DOHH2 (cell line): ENCODE measurements at regions not wholly inside any gene's neighbourhood (a gene's known extent, or its start where the extent isn't known, plus 50 kb on each side); places are given as distances from the start of the nearest gene placed in this dataset.
"Not testable (repeated sequence)": the region's sequence is repeated elsewhere in the genome, so short reads cannot be mapped to it uniquely, and the experiment has no call there.

Experiments used
- EZH2phosphoT487 ChIP-seq: fragments of 200-600 bp; sonication (generic); IDR thresholded peaks from 2 replicates; pipeline ENCODE4 v1.6.1; 2017; ENCODE audit warnings: borderline replicate concordance, mild to moderate bottlenecking, antibody characterized with exemption, low read length, moderate library complexity, mixed read lengths
- TF ChIP-seq, protein P1 (sequence below): fragments of 200-600 bp; sonication (generic); IDR thresholded peaks from one replicate; pipeline ENCODE4 v1.5.1; 2014; ENCODE audit warnings: antibody characterized with exemption, mild to moderate bottlenecking, low read depth, low read length; ENCODE audit not compliant: poor library complexity, severe bottlenecking

DNA sequence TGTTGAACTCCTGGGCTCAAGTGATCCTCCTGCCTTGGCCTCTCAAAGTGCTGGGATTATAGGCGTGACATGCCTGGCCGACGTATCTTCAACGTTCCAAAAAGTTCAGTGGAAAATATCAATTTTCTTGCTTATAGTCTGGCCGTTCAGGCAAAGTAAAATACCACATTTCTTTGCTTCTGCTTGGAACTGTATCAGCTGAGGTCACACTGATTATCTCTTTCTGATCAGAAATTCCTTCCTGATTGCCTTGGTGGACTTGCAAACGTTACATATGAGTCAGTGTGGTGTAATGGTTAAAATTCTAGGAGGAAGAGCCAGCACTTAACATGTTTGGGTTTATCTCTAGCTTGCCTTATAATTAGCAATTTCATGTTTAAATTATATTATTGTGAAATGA, 189.5 kb upstream of the VKORC1L1 start:
- TF ChIP-seq, protein P1, sequence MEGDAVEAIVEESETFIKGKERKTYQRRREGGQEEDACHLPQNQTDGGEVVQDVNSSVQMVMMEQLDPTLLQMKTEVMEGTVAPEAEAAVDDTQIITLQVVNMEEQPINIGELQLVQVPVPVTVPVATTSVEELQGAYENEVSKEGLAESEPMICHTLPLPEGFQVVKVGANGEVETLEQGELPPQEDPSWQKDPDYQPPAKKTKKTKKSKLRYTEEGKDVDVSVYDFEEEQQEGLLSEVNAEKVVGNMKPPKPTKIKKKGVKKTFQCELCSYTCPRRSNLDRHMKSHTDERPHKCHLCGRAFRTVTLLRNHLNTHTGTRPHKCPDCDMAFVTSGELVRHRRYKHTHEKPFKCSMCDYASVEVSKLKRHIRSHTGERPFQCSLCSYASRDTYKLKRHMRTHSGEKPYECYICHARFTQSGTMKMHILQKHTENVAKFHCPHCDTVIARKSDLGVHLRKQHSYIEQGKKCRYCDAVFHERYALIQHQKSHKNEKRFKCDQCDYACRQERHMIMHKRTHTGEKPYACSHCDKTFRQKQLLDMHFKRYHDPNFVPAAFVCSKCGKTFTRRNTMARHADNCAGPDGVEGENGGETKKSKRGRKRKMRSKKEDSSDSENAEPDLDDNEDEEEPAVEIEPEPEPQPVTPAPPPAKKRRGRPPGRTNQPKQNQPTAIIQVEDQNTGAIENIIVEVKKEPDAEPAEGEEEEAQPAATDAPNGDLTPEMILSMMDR = not testable (repeated sequence)
- not testable (repeated sequence) for TF ChIP-seq EZH2phosphoT487
